ENCODE measurements at regions not wholly inside any gene's neighbourhood (a gene's known extent, or its start where the extent isn't known, plus 50 kb on each side); places are given as distances from the start of the nearest gene placed in this dataset.

DNA sequence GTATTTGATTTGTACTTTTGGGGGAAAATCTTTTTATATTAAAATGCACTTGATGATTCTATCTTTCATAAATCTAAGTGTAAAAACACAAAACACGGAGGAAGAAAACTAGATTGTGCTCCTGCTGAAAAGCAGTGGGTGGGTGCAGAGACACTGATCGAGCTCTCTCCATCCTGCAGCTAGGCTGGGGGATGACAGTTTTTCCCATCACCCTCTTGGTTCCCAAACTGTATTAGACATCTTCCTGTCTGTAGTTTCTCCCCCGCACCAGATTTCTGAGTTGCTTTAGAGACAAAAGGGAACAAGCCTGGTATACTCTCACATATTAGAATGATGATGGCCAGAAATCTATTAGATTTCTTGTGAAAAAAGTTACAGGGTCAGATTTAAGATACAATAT lies 99.6 kb downstream of the FAM114A2 start:
- no peak for TF ChIP-seq POLR2A (IDR thresholded peaks at IDR 0.05)
- TF ChIP-seq POLR2AphosphoS5 (IDR thresholded peaks at IDR 0.05), result no peak

All from sigmoid colon (tissue), 4 donors.